Glutamatergic neuron (in vitro differentiated cells): ENCODE measurements at regions not wholly inside any gene's neighbourhood (a gene's known extent, or its start where the extent isn't known, plus 50 kb on each side); places are given as distances from the start of the nearest gene placed in this dataset.

Experiments used
- DNase-seq: peaks from one replicate; pipeline ENCODE4 v3.0.0; 2022
- H3K27ac Mint-ChIP-seq: one replicate; pipeline ENCODE4 v1.8.0; 2020; ENCODE audit warnings: mild to moderate bottlenecking, mixed read lengths, inconsistent platforms; ENCODE audit not compliant: unreplicated experiment
- H3K27me3 Mint-ChIP-seq: one replicate; pipeline ENCODE4 v1.8.0; 2020; ENCODE audit warnings: mild to moderate bottlenecking, moderate library complexity, mixed read lengths, inconsistent platforms; ENCODE audit not compliant: unreplicated experiment
- H3K36me3 Mint-ChIP-seq: one replicate; pipeline ENCODE4 v1.8.0; 2020; ENCODE audit warnings: mild to moderate bottlenecking, mixed read lengths, inconsistent platforms; ENCODE audit not compliant: unreplicated experiment
- H3K4me1 Mint-ChIP-seq: one replicate; pipeline ENCODE4 v1.8.0; 2020; ENCODE audit warnings: mild to moderate bottlenecking, low read depth, mixed read lengths, inconsistent platforms; ENCODE audit not compliant: unreplicated experiment
- H3K4me3 Mint-ChIP-seq: one replicate; pipeline ENCODE4 v1.8.0; 2020; ENCODE audit warnings: mild to moderate bottlenecking, mixed read lengths, inconsistent platforms; ENCODE audit not compliant: unreplicated experiment
- H3K9me3 Mint-ChIP-seq: one replicate; pipeline ENCODE4 v1.8.0; 2020; ENCODE audit warnings: mild to moderate bottlenecking, moderate library complexity, mixed read lengths, inconsistent platforms; ENCODE audit not compliant: unreplicated experiment
- TF ChIP-seq, protein P1 (sequence below): fragments of 200-600 bp; sonication (generic); IDR thresholded peaks from one replicate; pipeline ENCODE4 v1.5.0; 2021; ENCODE audit not compliant: partially characterized antibody, unreplicated experiment

DNA sequence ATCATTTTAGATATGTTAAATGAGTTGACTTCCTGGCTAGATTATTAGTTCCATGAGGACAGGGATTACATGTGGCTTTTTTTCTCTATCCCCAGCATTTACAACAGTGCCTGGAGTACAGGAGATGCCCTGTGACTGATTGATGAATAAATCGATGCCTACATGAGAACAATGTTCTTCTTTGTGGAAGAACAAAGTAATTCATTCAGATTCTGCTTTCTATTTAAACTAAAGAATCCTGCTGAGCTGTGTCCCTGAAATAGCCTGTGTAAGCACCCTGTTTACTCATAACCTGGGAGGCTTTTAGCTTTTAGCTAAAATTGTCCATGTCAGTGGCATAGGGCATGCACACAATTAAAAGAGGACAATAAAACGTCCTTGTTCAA lies 125.1 kb upstream of the BTBD3 start:
- Mint-ChIP-seq H3K27ac (no peak overlapping the region), H3K4me3 (no peak overlapping the region), H3K4me1 (no peaks in the 10 kb centered on the region), H3K9me3 (no peaks in the 10 kb centered on the region), H3K27me3 (no peaks in the 10 kb centered on the region), H3K36me3 (no peaks in the 10 kb centered on the region)
- TF ChIP-seq, protein P1, sequence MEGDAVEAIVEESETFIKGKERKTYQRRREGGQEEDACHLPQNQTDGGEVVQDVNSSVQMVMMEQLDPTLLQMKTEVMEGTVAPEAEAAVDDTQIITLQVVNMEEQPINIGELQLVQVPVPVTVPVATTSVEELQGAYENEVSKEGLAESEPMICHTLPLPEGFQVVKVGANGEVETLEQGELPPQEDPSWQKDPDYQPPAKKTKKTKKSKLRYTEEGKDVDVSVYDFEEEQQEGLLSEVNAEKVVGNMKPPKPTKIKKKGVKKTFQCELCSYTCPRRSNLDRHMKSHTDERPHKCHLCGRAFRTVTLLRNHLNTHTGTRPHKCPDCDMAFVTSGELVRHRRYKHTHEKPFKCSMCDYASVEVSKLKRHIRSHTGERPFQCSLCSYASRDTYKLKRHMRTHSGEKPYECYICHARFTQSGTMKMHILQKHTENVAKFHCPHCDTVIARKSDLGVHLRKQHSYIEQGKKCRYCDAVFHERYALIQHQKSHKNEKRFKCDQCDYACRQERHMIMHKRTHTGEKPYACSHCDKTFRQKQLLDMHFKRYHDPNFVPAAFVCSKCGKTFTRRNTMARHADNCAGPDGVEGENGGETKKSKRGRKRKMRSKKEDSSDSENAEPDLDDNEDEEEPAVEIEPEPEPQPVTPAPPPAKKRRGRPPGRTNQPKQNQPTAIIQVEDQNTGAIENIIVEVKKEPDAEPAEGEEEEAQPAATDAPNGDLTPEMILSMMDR = no peak
- no peak for DNase-seq

DNA sequence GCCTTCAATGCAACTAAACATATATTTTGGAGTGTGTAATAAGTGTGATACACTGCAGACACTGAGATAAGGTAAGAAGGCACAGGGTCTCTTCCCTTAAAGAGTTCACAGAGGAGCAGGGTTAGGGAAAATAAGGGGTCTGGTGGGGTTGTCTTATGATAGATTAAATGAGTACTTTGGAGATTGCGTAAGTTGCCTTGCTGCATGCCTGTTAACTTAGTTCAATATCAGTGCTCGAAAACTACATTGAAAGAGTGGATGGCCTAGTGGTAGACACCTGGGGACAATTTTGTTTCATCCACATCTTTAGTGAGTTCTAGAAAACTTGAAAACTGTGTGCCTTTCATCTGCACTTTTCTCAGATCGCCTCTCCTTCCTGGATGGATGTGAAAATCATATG lies 123.2 kb upstream of the BTBD3 start:
- Mint-ChIP-seq H3K4me1 (no peaks in the 10 kb centered on the region), H3K27me3 (no peaks in the 10 kb centered on the region), H3K36me3 (no peaks in the 10 kb centered on the region), H3K4me3 (no peak overlapping the region), H3K9me3 (no peaks in the 10 kb centered on the region), H3K27ac (no peak overlapping the region)
- no peak for DNase-seq
- TF ChIP-seq, protein P1 = no peak

DNA sequence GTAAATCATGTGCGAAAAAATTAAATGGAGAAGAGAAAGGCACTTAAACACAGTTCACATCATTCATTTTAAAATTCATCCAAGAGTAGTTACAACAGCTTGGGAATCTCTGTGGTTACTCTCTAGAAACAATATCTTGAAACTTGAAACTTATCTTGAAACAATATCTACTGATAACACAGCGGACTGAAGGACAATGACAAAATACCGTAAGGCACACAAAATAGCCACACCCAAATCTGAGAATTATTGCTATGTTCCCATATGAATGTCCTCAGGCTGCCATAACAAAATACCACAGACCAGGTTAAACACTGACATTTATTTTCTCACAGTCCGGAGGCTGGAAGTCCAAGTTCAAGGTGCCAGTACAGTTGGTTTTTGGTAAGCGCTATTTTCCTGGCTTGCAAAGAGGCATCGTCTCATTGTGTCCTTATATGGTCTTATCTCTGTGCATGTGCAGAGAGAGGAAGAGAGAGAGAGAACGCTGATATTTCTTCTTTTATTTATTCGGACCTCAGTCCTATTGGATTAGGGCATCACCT lies 122.5 kb upstream of the BTBD3 start:
- H3K27me3 Mint-ChIP-seq = no peaks in the 10 kb centered on the region
- H3K9me3 Mint-ChIP-seq = no peaks in the 10 kb centered on the region
- no peak for DNase-seq
- no peaks in the 10 kb centered on the region for H3K4me1 Mint-ChIP-seq
- no peaks in the 10 kb centered on the region for H3K36me3 Mint-ChIP-seq
- H3K27ac Mint-ChIP-seq = no peak overlapping the region
- H3K4me3 Mint-ChIP-seq = no peak overlapping the region
- TF ChIP-seq, protein P1 = no peak

DNA sequence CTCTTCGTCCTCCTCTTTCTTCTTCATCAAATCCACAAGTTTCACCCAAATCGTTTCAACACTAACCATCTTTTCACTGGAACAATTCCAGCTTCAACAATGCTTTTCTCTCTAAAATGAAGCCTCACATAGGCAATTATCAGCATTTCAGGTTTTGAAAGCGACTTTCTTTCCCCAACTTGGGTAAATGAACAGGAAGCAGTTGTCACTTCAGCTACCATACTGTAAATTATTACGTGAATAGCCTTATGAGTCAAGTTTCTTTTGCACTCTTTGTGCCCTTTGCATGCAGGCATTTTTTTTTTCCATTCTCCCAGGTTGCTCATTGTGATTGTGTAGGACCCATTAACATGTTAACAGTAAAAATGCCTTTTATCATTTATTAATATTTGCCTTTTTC lies 121.7 kb upstream of the BTBD3 start:
- no peak overlapping the region for H3K4me3 Mint-ChIP-seq
- no peak for DNase-seq
- no peaks in the 10 kb centered on the region for H3K27me3 Mint-ChIP-seq
- H3K27ac Mint-ChIP-seq = no peak overlapping the region
- no peaks in the 10 kb centered on the region for H3K36me3 Mint-ChIP-seq
- H3K9me3 Mint-ChIP-seq = no peaks in the 10 kb centered on the region
- TF ChIP-seq, protein P1 = no peak
- H3K4me1 Mint-ChIP-seq = no peaks in the 10 kb centered on the region

DNA sequence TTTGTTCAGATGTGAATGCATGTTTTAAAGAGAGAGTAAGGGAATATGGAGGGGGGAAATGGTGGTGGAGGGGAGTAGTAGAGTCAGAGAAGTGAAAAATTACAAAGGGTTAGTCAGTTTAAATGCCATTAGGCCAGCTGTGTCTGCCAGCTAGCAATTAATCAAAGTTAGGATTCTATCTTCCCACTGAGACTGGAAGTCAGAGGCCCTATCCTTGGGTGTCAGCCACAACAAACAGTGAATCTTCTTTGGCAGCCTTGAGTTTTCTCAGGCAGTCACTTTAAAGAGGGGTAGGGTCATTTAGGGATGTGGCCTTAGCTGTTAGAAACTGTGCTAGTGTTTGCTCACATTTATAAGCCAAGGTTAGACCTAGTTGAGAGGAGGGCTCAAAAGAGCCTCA lies 120.5 kb upstream of the BTBD3 start:
- Mint-ChIP-seq H3K9me3 (no peaks in the 10 kb centered on the region), H3K27me3 (no peaks in the 10 kb centered on the region), H3K4me1 (no peaks in the 10 kb centered on the region), H3K27ac (no peak overlapping the region), H3K36me3 (no peaks in the 10 kb centered on the region), H3K4me3 (no peak overlapping the region)
- no peak for DNase-seq
- TF ChIP-seq, protein P1 = no peak
